ENCODE measurements at regions not wholly inside any gene's neighbourhood (a gene's known extent, or its start where the extent isn't known, plus 50 kb on each side); places are given as distances from the start of the nearest gene placed in this dataset.

GRCh38 chr12:115752156-115752555, 525.3 kb downstream of the MED13L start:
- no peak for TF ChIP-seq POLR2A (IDR thresholded peaks at IDR 0.05)
- no peak for TF ChIP-seq CTCF (IDR thresholded peaks at IDR 0.05)
- no peak for TF ChIP-seq POLR2AphosphoS5 (IDR thresholded peaks at IDR 0.05)
- Histone ChIP-seq H3K4me1 (peaks cover 0 to 15% (median 4%) of the 10 kb centered on the region in 4 donors), H3K4me3 (no peak overlapping the region), H3K27me3 (no peaks in the 10 kb centered on the region), H3K36me3 (no peaks in the 10 kb centered on the region), H3K27ac (no peak overlapping the region), H3K9me3 (no peaks in the 10 kb centered on the region)
- no peak for ATAC-seq (ENCODE audit: low FRiP score in 2 of 2)
- WGBS, 2 donors: 35 to 38% methylated on average over 2 of the region's 2 CpGs
- no peak for DNase-seq

- 76 to 88% methylated on average over 1 of the region's 1 CpG for WGBS, 2 donors
- no peaks in the 10 kb centered on the region for H3K36me3 ChIP-seq
- H3K9me3 ChIP-seq: no peaks in the 10 kb centered on the region
- peaks cover 0 to 15% (median 4%) of the 10 kb centered on the region in 4 donors for H3K4me1 ChIP-seq
- no peak overlapping the region for H3K27ac ChIP-seq
- DNase-seq (no peak), ATAC-seq (ENCODE audit: low FRiP score in 2 of 2) (no peak)
- H3K27me3 ChIP-seq: no peaks in the 10 kb centered on the region
- TF ChIP-seq POLR2A (IDR thresholded peaks at IDR 0.05): no peak
- no peak for TF ChIP-seq EP300 (IDR thresholded peaks at IDR 0.05)
- TF ChIP-seq CTCF (IDR thresholded peaks at IDR 0.05): no peak
- TF ChIP-seq POLR2AphosphoS5 (IDR thresholded peaks at IDR 0.05): no peak
- H3K4me3 ChIP-seq: no peak overlapping the region
Observed at GRCh38 chr12:115750340-115750739, 527.2 kb downstream of the MED13L start.

- TF ChIP-seq EP300 (IDR thresholded peaks at IDR 0.05) (no peak), POLR2A (IDR thresholded peaks at IDR 0.05) (no peak), POLR2AphosphoS5 (IDR thresholded peaks at IDR 0.05) (no peak), CTCF (IDR thresholded peaks at IDR 0.05) (no peak)
- Histone ChIP-seq H3K9me3 (no peaks in the 10 kb centered on the region), H3K36me3 (no peaks in the 10 kb centered on the region), H3K4me1 (peaks cover 0 to 15% (median 4%) of the 10 kb centered on the region in 4 donors), H3K27ac (no peak overlapping the region), H3K27me3 (no peaks in the 10 kb centered on the region), H3K4me3 (no peak overlapping the region)
- ATAC-seq (ENCODE audit: low FRiP score in 2 of 2) (no peak), DNase-seq (no peak)
- WGBS, 2 donors: 71 to 78% methylated on average over 8 of the region's 8 CpGs
Observed at GRCh38 chr12:115749071-115749841, 528.2 kb downstream of the MED13L start.

- no peak overlapping the region for H3K27ac ChIP-seq
- H3K36me3 ChIP-seq: no peaks in the 10 kb centered on the region
- H3K4me1 ChIP-seq: no peaks in the 10 kb centered on the region
- no peak overlapping the region for H3K4me3 ChIP-seq
- no peaks in the 10 kb centered on the region for H3K9me3 ChIP-seq
- no peak for DNase-seq
- no peak for TF ChIP-seq POLR2AphosphoS5 (IDR thresholded peaks at IDR 0.05)
- no peak for TF ChIP-seq POLR2A (IDR thresholded peaks at IDR 0.05)
- no peak for TF ChIP-seq CTCF (IDR thresholded peaks at IDR 0.05)
- TF ChIP-seq EP300 (IDR thresholded peaks at IDR 0.05): no peak
- no peak for ATAC-seq (ENCODE audit: low FRiP score in 2 of 2)
- 79% methylated on average over 9 of the region's 9 CpGs for WGBS, 2 donors
- H3K27me3 ChIP-seq: no peaks in the 10 kb centered on the region
Observed at GRCh38 chr12:115740586-115741155, 536.8 kb downstream of the MED13L start.

- no peak for TF ChIP-seq CTCF (IDR thresholded peaks at IDR 0.05)
- no peak for TF ChIP-seq POLR2A (IDR thresholded peaks at IDR 0.05)
- no peak for TF ChIP-seq EP300 (IDR thresholded peaks at IDR 0.05)
- TF ChIP-seq POLR2AphosphoS5 (IDR thresholded peaks at IDR 0.05): no peak
- Histone ChIP-seq H3K4me3 (no peak overlapping the region), H3K36me3 (no peaks in the 10 kb centered on the region), H3K4me1 (no peaks in the 10 kb centered on the region), H3K27me3 (no peaks in the 10 kb centered on the region), H3K9me3 (no peaks in the 10 kb centered on the region), H3K27ac (no peak overlapping the region)
- 95 to 96% methylated on average over 2 of the region's 2 CpGs for WGBS, 2 donors
- ATAC-seq (ENCODE audit: low FRiP score in 2 of 2) (no peak), DNase-seq (no peak)
Observed at GRCh38 chr12:115737895-115738294, 539.6 kb downstream of the MED13L start.

All from upper lobe of left lung (tissue), 6 donors.